ENCODE measurements at regions not wholly inside any gene's neighbourhood (a gene's known extent, or its start where the extent isn't known, plus 50 kb on each side); places are given as distances from the start of the nearest gene placed in this dataset.

- H4K20me1 ChIP-seq (ENCODE audit: low read depth) = no peaks in the 10 kb centered on the region
- Mint-ChIP-seq H3K27ac (no peak overlapping the region), H3K4me3 (no peak overlapping the region), H3K4me1 (no peaks in the 10 kb centered on the region), H3K9me3 (no peaks in the 10 kb centered on the region), H3K36me3 (no peaks in the 10 kb centered on the region), H3K27me3 (ENCODE audit: insufficient read depth, low read depth) (no peaks in the 10 kb centered on the region)
- no peak overlapping the region for H3K9ac ChIP-seq
- H3K4me2 ChIP-seq = no peak overlapping the region
- TF ChIP-seq CTCF (IDR thresholded peaks at IDR 0.05) (no peak), EZH2 (IDR thresholded peaks at IDR 0.05) (no peak), EZH2phosphoT487 (IDR thresholded peaks at IDR 0.05) (no peak)
- no peaks in the 10 kb centered on the region for H3K4me1 ChIP-seq
- H3K79me2 ChIP-seq (ENCODE audit: low read depth) = no peaks in the 10 kb centered on the region
- H3F3A ChIP-seq (ENCODE audit: low read depth) = no peaks in the 10 kb centered on the region
- no peak for DNase-seq (ENCODE audit: low spot score)
- no peak overlapping the region for H3K27ac ChIP-seq
- no peaks in the 10 kb centered on the region for H3K27me3 ChIP-seq
- no peaks in the 10 kb centered on the region for H3K36me3 ChIP-seq
- no peak overlapping the region for H2AFZ ChIP-seq (replicated peaks)
- H3K4me3 ChIP-seq = no peak overlapping the region
- no peaks in the 10 kb centered on the region for H3K9me3 ChIP-seq (ENCODE audit: low read depth)
These were observed 52.4 kb upstream of the HMHB1 start for GRCh38 chr5:143759396-143760130.

- H3K27ac ChIP-seq = no peak overlapping the region
- TF ChIP-seq CTCF (IDR thresholded peaks at IDR 0.05) (no peak), EZH2phosphoT487 (IDR thresholded peaks at IDR 0.05) (no peak), EZH2 (IDR thresholded peaks at IDR 0.05) (no peak)
- no peaks in the 10 kb centered on the region for H3K79me2 ChIP-seq (ENCODE audit: low read depth)
- H3K4me1 Mint-ChIP-seq = no peaks in the 10 kb centered on the region
- DNase-seq (ENCODE audit: low spot score) = no peak
- no peaks in the 10 kb centered on the region for H3F3A ChIP-seq (ENCODE audit: low read depth)
- H2AFZ ChIP-seq (replicated peaks) = no peak overlapping the region
- no peaks in the 10 kb centered on the region for H3K36me3 ChIP-seq
- no peaks in the 10 kb centered on the region for H3K27me3 Mint-ChIP-seq (ENCODE audit: insufficient read depth, low read depth)
- H3K27ac Mint-ChIP-seq = no peak overlapping the region
- H3K9me3 Mint-ChIP-seq = no peaks in the 10 kb centered on the region
- H3K9me3 ChIP-seq (ENCODE audit: low read depth) = no peaks in the 10 kb centered on the region
- H3K9ac ChIP-seq = no peak overlapping the region
- H3K4me1 ChIP-seq = no peaks in the 10 kb centered on the region
- H4K20me1 ChIP-seq (ENCODE audit: low read depth) = no peaks in the 10 kb centered on the region
- no peak overlapping the region for H3K4me3 ChIP-seq
- H3K27me3 ChIP-seq = no peaks in the 10 kb centered on the region
- no peak overlapping the region for H3K4me2 ChIP-seq
- H3K36me3 Mint-ChIP-seq = no peaks in the 10 kb centered on the region
- no peak overlapping the region for H3K4me3 Mint-ChIP-seq
These were observed 53.2 kb upstream of the HMHB1 start for GRCh38 chr5:143758750-143759149.

GRCh38 chr5:143758015-143758414 lies 53.9 kb upstream of the HMHB1 start:
- Histone ChIP-seq H2AFZ (replicated peaks) (peak overlapping the region; percentile 46), H3K79me2 (ENCODE audit: low read depth) (no peaks in the 10 kb centered on the region), H3K4me1 (no peaks in the 10 kb centered on the region), H3K4me2 (no peak overlapping the region), H3K4me3 (no peak overlapping the region), H3F3A (ENCODE audit: low read depth) (no peaks in the 10 kb centered on the region), H3K9ac (no peak overlapping the region), H3K27ac (no peak overlapping the region), H3K36me3 (no peaks in the 10 kb centered on the region), H4K20me1 (ENCODE audit: low read depth) (no peaks in the 10 kb centered on the region), H3K27me3 (no peaks in the 10 kb centered on the region), H3K9me3 (ENCODE audit: low read depth) (no peaks in the 10 kb centered on the region)
- Mint-ChIP-seq H3K27me3 (ENCODE audit: insufficient read depth, low read depth) (no peaks in the 10 kb centered on the region), H3K9me3 (no peaks in the 10 kb centered on the region), H3K27ac (no peak overlapping the region), H3K36me3 (no peaks in the 10 kb centered on the region), H3K4me1 (no peaks in the 10 kb centered on the region), H3K4me3 (no peak overlapping the region)
- DNase-seq (ENCODE audit: low spot score) = no peak
- TF ChIP-seq EZH2phosphoT487 (IDR thresholded peaks at IDR 0.05) (no peak), CTCF (IDR thresholded peaks at IDR 0.05) (no peak), EZH2 (IDR thresholded peaks at IDR 0.05) (no peak)
